LNCAP (cell line): ENCODE measurements at regions not wholly inside any gene's neighbourhood (a gene's known extent, or its start where the extent isn't known, plus 50 kb on each side); places are given as distances from the start of the nearest gene placed in this dataset.

Experiments
- TF ChIP-seq, protein P1 (sequence below): fragments of 450-650 bp; IDR thresholded peaks from 2 replicates; pipeline ENCODE4 v1.5.1; 2017; ENCODE audit warnings: mild to moderate bottlenecking

DNA sequence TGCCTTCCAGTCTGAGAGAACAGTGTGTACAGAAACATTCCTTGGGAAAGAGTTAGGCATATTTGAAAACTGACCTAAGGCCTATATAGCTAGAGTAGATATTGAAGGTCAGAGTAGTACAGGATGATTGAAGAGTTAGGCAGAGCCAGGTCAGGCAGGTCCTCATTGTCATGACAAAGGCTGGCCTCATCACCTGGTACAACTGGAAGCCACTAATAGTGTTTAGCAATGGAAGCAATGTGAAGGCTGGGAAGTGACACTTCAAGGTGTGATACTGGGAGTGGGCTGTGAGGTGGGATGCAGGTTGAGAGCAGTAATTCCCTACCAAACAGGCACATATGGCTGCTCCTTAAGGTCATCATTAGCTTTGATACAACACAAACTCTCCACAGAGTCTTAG is 123.6 kb upstream of the CCNH start:
- TF ChIP-seq, protein P1, sequence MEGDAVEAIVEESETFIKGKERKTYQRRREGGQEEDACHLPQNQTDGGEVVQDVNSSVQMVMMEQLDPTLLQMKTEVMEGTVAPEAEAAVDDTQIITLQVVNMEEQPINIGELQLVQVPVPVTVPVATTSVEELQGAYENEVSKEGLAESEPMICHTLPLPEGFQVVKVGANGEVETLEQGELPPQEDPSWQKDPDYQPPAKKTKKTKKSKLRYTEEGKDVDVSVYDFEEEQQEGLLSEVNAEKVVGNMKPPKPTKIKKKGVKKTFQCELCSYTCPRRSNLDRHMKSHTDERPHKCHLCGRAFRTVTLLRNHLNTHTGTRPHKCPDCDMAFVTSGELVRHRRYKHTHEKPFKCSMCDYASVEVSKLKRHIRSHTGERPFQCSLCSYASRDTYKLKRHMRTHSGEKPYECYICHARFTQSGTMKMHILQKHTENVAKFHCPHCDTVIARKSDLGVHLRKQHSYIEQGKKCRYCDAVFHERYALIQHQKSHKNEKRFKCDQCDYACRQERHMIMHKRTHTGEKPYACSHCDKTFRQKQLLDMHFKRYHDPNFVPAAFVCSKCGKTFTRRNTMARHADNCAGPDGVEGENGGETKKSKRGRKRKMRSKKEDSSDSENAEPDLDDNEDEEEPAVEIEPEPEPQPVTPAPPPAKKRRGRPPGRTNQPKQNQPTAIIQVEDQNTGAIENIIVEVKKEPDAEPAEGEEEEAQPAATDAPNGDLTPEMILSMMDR: no peak

GRCh38 chr5:87535706-87536105 is 123.0 kb upstream of the CCNH start:
- TF ChIP-seq, protein P1: no peak

GRCh38 chr5:87529486-87530076 is 116.9 kb upstream of the CCNH start:
- TF ChIP-seq, protein P1: no peak

DNA sequence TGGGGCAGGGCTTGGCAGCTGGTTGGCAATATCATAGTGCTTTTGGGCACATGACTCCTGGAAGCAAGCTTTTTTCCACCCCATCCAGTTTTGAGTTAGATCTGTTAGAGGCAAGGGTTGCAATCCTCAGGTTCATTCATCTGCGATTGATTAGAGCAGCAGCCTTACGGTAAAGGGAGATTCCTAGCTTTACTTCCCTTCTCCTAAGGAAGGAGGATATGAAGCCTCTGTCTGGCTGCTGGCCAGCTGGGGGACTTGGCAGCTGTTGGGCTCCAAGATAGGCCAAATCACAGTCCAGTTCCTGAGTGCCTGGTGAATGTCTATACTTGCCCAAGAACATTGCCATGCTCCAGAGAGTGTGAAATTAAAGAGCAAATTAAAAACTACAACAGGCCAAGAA is 113.4 kb upstream of the CCNH start:
- TF ChIP-seq, protein P1: no peak

DNA sequence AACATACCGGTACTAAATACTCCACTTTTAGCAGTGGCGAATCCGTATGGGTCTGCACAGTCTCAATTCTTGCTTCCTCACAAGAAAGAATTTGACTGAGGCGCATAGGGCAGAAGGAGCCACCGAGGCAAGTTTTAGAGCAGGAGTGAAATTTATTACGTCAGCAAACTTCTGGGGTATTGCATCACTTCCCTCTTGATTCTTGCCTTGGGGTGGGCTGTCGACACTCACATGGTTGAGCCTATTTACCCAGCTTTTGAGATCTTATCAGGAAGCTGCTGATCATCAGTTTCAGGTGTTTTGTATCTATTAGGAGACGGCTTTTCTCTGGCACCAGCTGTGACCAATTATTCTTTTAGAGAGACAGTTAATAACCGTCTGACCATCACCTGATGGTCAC is 111.5 kb upstream of the CCNH start:
- TF ChIP-seq, protein P1: no peak

GRCh38 chr5:87503004-87503403 is 90.3 kb upstream of the CCNH start:
- TF ChIP-seq, protein P1: no peak

DNA sequence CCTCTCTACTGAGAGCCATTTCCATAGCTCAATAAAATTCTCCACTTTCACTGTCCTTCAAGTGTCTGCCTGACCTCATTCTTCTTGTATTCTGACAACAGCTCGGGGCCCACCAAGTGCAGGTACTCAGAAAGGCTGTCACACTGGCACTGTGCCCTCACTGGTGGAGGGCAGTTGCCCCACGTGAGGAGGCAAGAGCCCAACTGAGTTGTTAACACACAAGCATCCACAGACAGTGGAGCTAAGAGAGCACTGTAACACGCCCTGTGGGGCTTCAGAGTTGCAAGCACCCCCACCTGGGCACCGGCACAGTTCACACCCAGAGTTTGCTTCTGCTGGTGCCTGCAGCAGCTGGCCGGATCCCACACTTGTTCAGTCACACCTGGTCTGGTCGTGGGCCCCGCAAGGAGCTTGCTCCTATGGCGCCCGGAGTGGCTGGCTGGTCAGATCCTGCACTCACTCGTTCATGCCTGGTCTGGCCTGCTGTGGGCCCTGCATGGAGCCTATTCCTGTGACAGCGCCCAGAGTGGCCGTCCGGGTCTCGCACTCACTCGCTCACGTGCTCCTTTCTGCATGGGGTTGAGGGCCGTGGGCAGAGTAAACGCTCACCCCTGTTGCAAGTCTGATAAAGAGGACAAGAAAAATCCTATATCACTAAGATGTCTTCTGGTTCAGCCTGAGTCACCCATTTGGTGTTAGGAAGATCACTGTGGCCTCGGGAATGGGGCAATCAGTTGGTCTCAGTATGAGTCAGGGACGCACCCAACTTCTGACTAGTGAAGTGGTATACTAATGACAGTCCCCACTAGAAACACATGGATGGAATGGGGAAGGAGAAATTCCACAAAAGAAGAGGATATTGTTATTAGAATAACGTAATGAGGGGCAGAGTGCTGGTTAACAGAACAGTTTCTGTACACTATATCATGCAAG is 87.0 kb upstream of the CCNH start:
- TF ChIP-seq, protein P1: no peak
